Activated CD4-positive, alpha-beta T cell treated with anti-CD3 and anti-CD28 coated beads, Interleukin-2, amount 10 ng/mL, durations not matched to agents 7 days and 5 days (primary cell): ENCODE measurements at regions not wholly inside any gene's neighbourhood (a gene's known extent, or its start where the extent isn't known, plus 50 kb on each side); places are given as distances from the start of the nearest gene placed in this dataset.

Experiments used
- CTCF ChIA-PET: fragments of 350-600 bp; sonication (Branson Sonifier 250); formaldehyde crosslinking; loops from one replicate; lab custom pipeline; 2021; ENCODE audit warnings: antibody characterized with exemption; lab: Charles Lee
- POLR2A ChIA-PET: fragments of 350-600 bp; sonication (Branson Sonifier 250); formaldehyde crosslinking; loops from one replicate; lab custom pipeline; 2021; ENCODE audit warnings: antibody characterized with exemption; lab: Charles Lee
- DNase-seq: peaks from one replicate; pipeline ENCODE4 v3.0.0-alpha.2; 2020
- H3K27ac Mint-ChIP-seq: one replicate; pipeline ENCODE4 v1.8.0; 2021; ENCODE audit warnings: mild to moderate bottlenecking, moderate library complexity, mixed read lengths
- H3K27me3 Mint-ChIP-seq: one replicate; pipeline ENCODE4 v1.8.0; 2021; ENCODE audit warnings: mixed read lengths
- H3K36me3 Mint-ChIP-seq: one replicate; pipeline ENCODE4 v1.8.0; 2021; ENCODE audit warnings: low read depth, mixed read lengths
- H3K4me1 Mint-ChIP-seq: one replicate; pipeline ENCODE4 v1.8.0; 2021; ENCODE audit warnings: mixed read lengths
- H3K4me3 Mint-ChIP-seq: one replicate; pipeline ENCODE4 v1.8.0; 2021; ENCODE audit warnings: mild to moderate bottlenecking, moderate library complexity, mixed read lengths
- H3K9me3 Mint-ChIP-seq: one replicate; pipeline ENCODE4 v1.8.0; 2021; ENCODE audit warnings: mixed read lengths

GRCh38 chr2:146602383-146602782 lies 1242.4 kb upstream of the ACVR2A start:
- POLR2A ChIA-PET, result no interaction called here
- no peak for DNase-seq
- CTCF ChIA-PET, result no interaction called here
- Mint-ChIP-seq H3K27ac (no peak overlapping the region), H3K36me3 (no peaks in the 10 kb centered on the region), H3K4me1 (no peaks in the 10 kb centered on the region), H3K9me3 (no peaks in the 10 kb centered on the region), H3K4me3 (no peak overlapping the region), H3K27me3 (no peaks in the 10 kb centered on the region)

- POLR2A ChIA-PET, result no interaction called here
- Mint-ChIP-seq H3K4me1 (no peaks in the 10 kb centered on the region), H3K36me3 (no peaks in the 10 kb centered on the region), H3K9me3 (no peaks in the 10 kb centered on the region), H3K27ac (no peak overlapping the region), H3K4me3 (no peak overlapping the region), H3K27me3 (no peaks in the 10 kb centered on the region)
- no peak for DNase-seq
- CTCF ChIA-PET, result no interaction called here
Measured at GRCh38 chr2:146598791-146599190, 1246.0 kb upstream of the ACVR2A start.

- H3K4me3 Mint-ChIP-seq, result no peak overlapping the region
- ChIA-PET POLR2A (no interaction called here), CTCF (no interaction called here)
- no peak overlapping the region for H3K27ac Mint-ChIP-seq
- no peaks in the 10 kb centered on the region for H3K27me3 Mint-ChIP-seq
- H3K36me3 Mint-ChIP-seq, result no peaks in the 10 kb centered on the region
- no peaks in the 10 kb centered on the region for H3K4me1 Mint-ChIP-seq
- DNase-seq, result no peak
- H3K9me3 Mint-ChIP-seq, result no peaks in the 10 kb centered on the region
Measured at GRCh38 chr2:146597291-146597690, 1247.5 kb upstream of the ACVR2A start.

GRCh38 chr2:146591908-146592307 lies 1252.9 kb upstream of the ACVR2A start:
- H3K27me3 Mint-ChIP-seq, result no peaks in the 10 kb centered on the region
- no peak for DNase-seq
- H3K27ac Mint-ChIP-seq, result no peak overlapping the region
- CTCF ChIA-PET, result no interaction called here
- H3K36me3 Mint-ChIP-seq, result no peaks in the 10 kb centered on the region
- no peak overlapping the region for H3K4me3 Mint-ChIP-seq
- H3K9me3 Mint-ChIP-seq, result peaks cover 2% of the 10 kb centered on the region
- POLR2A ChIA-PET, result no interaction called here
- H3K4me1 Mint-ChIP-seq, result no peaks in the 10 kb centered on the region

- ChIA-PET POLR2A (no interaction called here), CTCF (no interaction called here)
- peaks cover 2% of the 10 kb centered on the region for H3K9me3 Mint-ChIP-seq
- no peak overlapping the region for H3K27ac Mint-ChIP-seq
- H3K36me3 Mint-ChIP-seq, result no peaks in the 10 kb centered on the region
- H3K4me1 Mint-ChIP-seq, result no peaks in the 10 kb centered on the region
- H3K4me3 Mint-ChIP-seq, result no peak overlapping the region
- no peaks in the 10 kb centered on the region for H3K27me3 Mint-ChIP-seq
- DNase-seq, result no peak
Measured at GRCh38 chr2:146587291-146587713, 1257.5 kb upstream of the ACVR2A start.

- no peaks in the 10 kb centered on the region for H3K27me3 Mint-ChIP-seq
- no peaks in the 10 kb centered on the region for H3K4me1 Mint-ChIP-seq
- ChIA-PET CTCF (no interaction called here), POLR2A (no interaction called here)
- no peak overlapping the region for H3K27ac Mint-ChIP-seq
- no peak overlapping the region for H3K4me3 Mint-ChIP-seq
- no peak for DNase-seq
- peaks cover 2% of the 10 kb centered on the region for H3K9me3 Mint-ChIP-seq
- H3K36me3 Mint-ChIP-seq, result no peaks in the 10 kb centered on the region
Measured at GRCh38 chr2:146584316-146584715, 1260.5 kb upstream of the ACVR2A start.

- POLR2A ChIA-PET, result no interaction called here
- H3K4me1 Mint-ChIP-seq, result no peaks in the 10 kb centered on the region
- CTCF ChIA-PET, result no interaction called here
Measured at GRCh38 chr2:146579147-146579930, 1265.5 kb upstream of the ACVR2A start.

GRCh38 chr2:146576339-146577111 lies 1268.3 kb upstream of the ACVR2A start:
- H3K4me1 Mint-ChIP-seq, result no peaks in the 10 kb centered on the region
- POLR2A ChIA-PET, result no interaction called here
- no peak overlapping the region for H3K4me3 Mint-ChIP-seq
- H3K9me3 Mint-ChIP-seq, result no peaks in the 10 kb centered on the region
- H3K27me3 Mint-ChIP-seq, result no peaks in the 10 kb centered on the region
- no peaks in the 10 kb centered on the region for H3K36me3 Mint-ChIP-seq
- no peak overlapping the region for H3K27ac Mint-ChIP-seq
- DNase-seq, result no peak
- CTCF ChIA-PET, result no interaction called here

More at GRCh38 chr2:146579147-146579930, 1265.5 kb upstream of the ACVR2A start:
- no peaks in the 10 kb centered on the region for H3K27me3 Mint-ChIP-seq
- DNase-seq, result no peak
- H3K9me3 Mint-ChIP-seq, result no peaks in the 10 kb centered on the region
- no peak overlapping the region for H3K4me3 Mint-ChIP-seq
- H3K36me3 Mint-ChIP-seq, result no peaks in the 10 kb centered on the region
- no peak overlapping the region for H3K27ac Mint-ChIP-seq

GRCh38 chr2:146572598-146572997 lies 1272.2 kb upstream of the ACVR2A start:
- no peaks in the 10 kb centered on the region for H3K4me1 Mint-ChIP-seq
- ChIA-PET CTCF (no interaction called here), POLR2A (no interaction called here)
- H3K36me3 Mint-ChIP-seq, result no peaks in the 10 kb centered on the region
- H3K4me3 Mint-ChIP-seq, result no peak overlapping the region
- no peak overlapping the region for H3K27ac Mint-ChIP-seq
- no peaks in the 10 kb centered on the region for H3K27me3 Mint-ChIP-seq
- DNase-seq, result no peak
- no peaks in the 10 kb centered on the region for H3K9me3 Mint-ChIP-seq

- Mint-ChIP-seq H3K27ac (no peak overlapping the region), H3K36me3 (no peaks in the 10 kb centered on the region), H3K4me1 (no peaks in the 10 kb centered on the region), H3K4me3 (no peak overlapping the region), H3K9me3 (no peaks in the 10 kb centered on the region), H3K27me3 (no peaks in the 10 kb centered on the region)
- CTCF ChIA-PET, result no interaction called here
- no peak for DNase-seq
- POLR2A ChIA-PET, result no interaction called here
Measured at GRCh38 chr2:146561996-146562395, 1282.8 kb upstream of the ACVR2A start.

GRCh38 chr2:146547236-146547635 lies 1297.6 kb upstream of the ACVR2A start:
- Mint-ChIP-seq H3K4me1 (no peaks in the 10 kb centered on the region), H3K4me3 (no peak overlapping the region), H3K9me3 (no peaks in the 10 kb centered on the region), H3K27me3 (no peaks in the 10 kb centered on the region), H3K27ac (no peak overlapping the region), H3K36me3 (no peaks in the 10 kb centered on the region)
- ChIA-PET POLR2A (no interaction called here), CTCF (no interaction called here)
- DNase-seq, result no peak

- ChIA-PET CTCF (no interaction called here), POLR2A (no interaction called here)
- no peak for DNase-seq
- H3K27ac Mint-ChIP-seq, result no peak overlapping the region
- H3K4me3 Mint-ChIP-seq, result no peak overlapping the region
- no peaks in the 10 kb centered on the region for H3K9me3 Mint-ChIP-seq
- no peaks in the 10 kb centered on the region for H3K27me3 Mint-ChIP-seq
- no peaks in the 10 kb centered on the region for H3K4me1 Mint-ChIP-seq
- H3K36me3 Mint-ChIP-seq, result no peaks in the 10 kb centered on the region
Measured at GRCh38 chr2:146544701-146545100, 1300.1 kb upstream of the ACVR2A start.

GRCh38 chr2:146541896-146542295 lies 1302.9 kb upstream of the ACVR2A start:
- H3K36me3 Mint-ChIP-seq, result no peaks in the 10 kb centered on the region
- no peaks in the 10 kb centered on the region for H3K27me3 Mint-ChIP-seq
- H3K27ac Mint-ChIP-seq, result no peak overlapping the region
- ChIA-PET POLR2A (no interaction called here), CTCF (no interaction called here)
- no peaks in the 10 kb centered on the region for H3K4me1 Mint-ChIP-seq
- H3K4me3 Mint-ChIP-seq, result no peak overlapping the region
- no peak for DNase-seq
- peaks cover 3% of the 10 kb centered on the region for H3K9me3 Mint-ChIP-seq
